Transverse colon (tissue), 4 donors: ENCODE measurements at regions not wholly inside any gene's neighbourhood (a gene's known extent, or its start where the extent isn't known, plus 50 kb on each side); places are given as distances from the start of the nearest gene placed in this dataset.

Experiments used
- EP300 ChIP-seq: sonication (generic); formaldehyde crosslinking; IDR thresholded peaks from one replicate; pipeline ENCODE4 v1.6.1; 2017; ENCODE audit warnings: antibody characterized with exemption, low read depth
- POLR2A ChIP-seq: fragments of 450-650 bp; IDR thresholded peaks from one replicate; pipeline ENCODE4 v1.6.1; 2016; ENCODE audit warnings: antibody characterized with exemption, mild to moderate bottlenecking, moderate library complexity
- POLR2AphosphoS5 ChIP-seq, 3 donors: sonication (generic); formaldehyde crosslinking; IDR thresholded peaks; one replicate each; pipeline ENCODE4 v1.6.1; 2016; ENCODE audit warnings: antibody characterized with exemption in 3 of 3
- TF ChIP-seq, protein P1 (sequence below), 5 experiments: fragments of 200-600 bp in 3 of 5; fragments of 450-650 bp in 2 of 5; sonication (generic) in 3 of 5; IDR thresholded peaks; 1 replicate in 2 of 5; 2 replicates in 3 of 5; pipeline ENCODE4 v1.5.1; 2016 to 2017; ENCODE audit warnings: antibody characterized with exemption in 5 of 5, inconsistent platforms in 3 of 5, mild to moderate bottlenecking in 2 of 5, moderate library complexity in 1 of 5

DNA sequence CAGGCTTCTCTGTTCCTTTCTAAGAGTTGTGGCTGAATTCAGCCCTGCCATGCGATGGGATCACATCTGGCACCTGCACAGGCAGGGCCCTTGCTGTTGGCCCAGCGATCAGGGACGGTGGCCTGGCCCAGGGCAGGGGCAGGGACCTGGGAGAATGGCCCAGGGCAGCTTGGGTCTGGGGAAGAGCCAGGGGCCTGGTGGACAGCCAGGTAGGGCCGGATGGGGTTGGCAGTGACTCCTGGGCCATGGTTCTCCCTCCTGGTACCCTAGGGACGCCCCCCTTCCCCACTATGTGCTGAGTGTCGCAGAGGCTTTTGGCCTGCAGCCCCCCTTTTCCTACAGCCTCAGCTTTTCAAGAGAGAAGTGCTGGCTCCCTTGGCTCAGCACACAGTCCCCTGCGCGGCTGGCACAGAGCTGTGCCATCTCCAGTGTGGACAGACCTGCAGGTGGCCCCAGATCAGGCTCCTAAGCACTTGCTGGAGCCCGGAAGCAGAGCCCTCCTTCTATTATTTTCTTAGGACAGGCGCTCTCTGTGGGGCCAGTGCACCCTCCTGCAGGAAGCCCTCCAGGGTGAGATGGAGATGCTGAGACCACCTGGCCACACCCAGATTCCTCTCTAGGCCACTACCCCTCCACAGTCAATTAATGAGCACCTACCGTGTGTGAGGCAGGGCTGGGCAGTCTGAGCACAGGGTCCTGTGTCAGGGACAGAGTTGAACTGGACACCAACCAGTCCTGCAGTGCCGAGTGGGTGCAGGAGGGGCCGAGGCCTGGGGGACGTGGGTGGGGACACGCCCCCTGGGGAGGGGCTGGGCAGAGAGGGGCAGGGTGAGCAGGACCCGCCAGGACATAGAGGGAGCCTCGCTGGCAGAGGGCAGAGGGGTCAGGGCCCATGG, 267.6 kb downstream of the ADGRD1 start:
- TF ChIP-seq, protein P1, sequence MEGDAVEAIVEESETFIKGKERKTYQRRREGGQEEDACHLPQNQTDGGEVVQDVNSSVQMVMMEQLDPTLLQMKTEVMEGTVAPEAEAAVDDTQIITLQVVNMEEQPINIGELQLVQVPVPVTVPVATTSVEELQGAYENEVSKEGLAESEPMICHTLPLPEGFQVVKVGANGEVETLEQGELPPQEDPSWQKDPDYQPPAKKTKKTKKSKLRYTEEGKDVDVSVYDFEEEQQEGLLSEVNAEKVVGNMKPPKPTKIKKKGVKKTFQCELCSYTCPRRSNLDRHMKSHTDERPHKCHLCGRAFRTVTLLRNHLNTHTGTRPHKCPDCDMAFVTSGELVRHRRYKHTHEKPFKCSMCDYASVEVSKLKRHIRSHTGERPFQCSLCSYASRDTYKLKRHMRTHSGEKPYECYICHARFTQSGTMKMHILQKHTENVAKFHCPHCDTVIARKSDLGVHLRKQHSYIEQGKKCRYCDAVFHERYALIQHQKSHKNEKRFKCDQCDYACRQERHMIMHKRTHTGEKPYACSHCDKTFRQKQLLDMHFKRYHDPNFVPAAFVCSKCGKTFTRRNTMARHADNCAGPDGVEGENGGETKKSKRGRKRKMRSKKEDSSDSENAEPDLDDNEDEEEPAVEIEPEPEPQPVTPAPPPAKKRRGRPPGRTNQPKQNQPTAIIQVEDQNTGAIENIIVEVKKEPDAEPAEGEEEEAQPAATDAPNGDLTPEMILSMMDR (IDR thresholded peaks at IDR 0.05) = no peak
- TF ChIP-seq EP300 = no peak
- no peak for TF ChIP-seq POLR2AphosphoS5 (IDR thresholded peaks at IDR 0.05)
- no peak for TF ChIP-seq POLR2A
